H1 (cell line): ENCODE measurements at regions not wholly inside any gene's neighbourhood (a gene's known extent, or its start where the extent isn't known, plus 50 kb on each side); places are given as distances from the start of the nearest gene placed in this dataset.

ENCODE experiments used
- ATF3 ChIP-seq: IDR thresholded peaks from 2 replicates; pipeline ENCODE4 v1.6.1; 2011; ENCODE audit warnings: low read depth, mild to moderate bottlenecking, low read length; ENCODE audit not compliant: insufficient read depth
- CHD7 ChIP-seq: fragments of 300-600 bp; sonication (generic); IDR thresholded peaks from 2 replicates; pipeline ENCODE4 v1.7.1; 2012; ENCODE audit warnings: low read length, moderate library complexity, mild to moderate bottlenecking, inconsistent platforms; ENCODE audit not compliant: insufficient replicate concordance
- PHF8 ChIP-seq: fragments of 200-600 bp; sonication (generic); conservative IDR thresholded peaks from 2 replicates; pipeline ENCODE4 v1.7.1; 2012; ENCODE audit warnings: low read depth, mild to moderate bottlenecking, inconsistent platforms, low read length, moderate library complexity
- POU5F1 ChIP-seq: IDR thresholded peaks from 2 replicates; pipeline ENCODE4 v1.6.1; 2011; ENCODE audit warnings: low read depth, mild to moderate bottlenecking, low read length, moderate library complexity
- SP2 ChIP-seq: IDR thresholded peaks from 2 replicates; pipeline ENCODE4 v1.6.1; 2012; ENCODE audit warnings: mild to moderate bottlenecking, low read length, inconsistent platforms
- SP4 ChIP-seq: IDR thresholded peaks from 2 replicates; pipeline ENCODE4 v1.6.1; 2012; ENCODE audit warnings: low read length, inconsistent platforms
- TAF7 ChIP-seq: optimal IDR thresholded peaks from 2 replicates; pipeline ENCODE3; 2011; ENCODE audit warnings: low read depth, mild to moderate bottlenecking, inconsistent platforms, low read length, moderate library complexity, borderline replicate concordance
- ZNF274 ChIP-seq: IDR thresholded peaks from 2 replicates; pipeline ENCODE4 v1.7.0; 2012; ENCODE audit warnings: low read length, borderline replicate concordance; ENCODE audit errors: extremely low read depth

DNA sequence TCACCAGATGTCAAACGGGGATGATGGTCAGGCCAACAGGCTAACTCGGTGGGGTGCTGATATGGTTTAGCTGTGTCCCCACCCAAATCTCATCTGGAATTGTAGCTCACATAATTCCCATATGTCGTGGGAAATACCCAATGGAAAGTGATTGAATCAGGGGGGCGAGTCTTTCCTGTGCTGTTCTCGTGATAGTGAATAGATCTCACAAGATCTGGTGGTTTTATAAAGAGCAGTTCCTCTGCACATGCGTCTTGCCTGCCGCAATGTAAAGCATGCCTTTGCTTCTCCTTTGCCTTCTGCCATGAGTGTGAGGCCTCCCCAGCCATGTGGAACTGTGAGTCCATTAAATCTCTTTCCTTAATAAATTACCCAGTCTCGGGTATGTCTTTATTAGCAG is 74.4 kb upstream of the YWHAQ start (continued):
- TF ChIP-seq CHD7 (no peak), POU5F1 (no peak), SP4 (no peak), ZNF274 (no peak), TAF7 (no peak), SP2 (no peak), ATF3 (no peak), PHF8 (no peak)
